H1 (cell line): ENCODE measurements at regions not wholly inside any gene's neighbourhood (a gene's known extent, or its start where the extent isn't known, plus 50 kb on each side); places are given as distances from the start of the nearest gene placed in this dataset.

Experiments used
- ATF3 ChIP-seq: IDR thresholded peaks from 2 replicates; pipeline ENCODE4 v1.6.1; 2011; ENCODE audit warnings: low read depth, mild to moderate bottlenecking, low read length; ENCODE audit not compliant: insufficient read depth
- BCL11A ChIP-seq, 2 experiments: IDR thresholded peaks; one replicate each; pipeline ENCODE4 v1.6.1; 2011; ENCODE audit warnings: low read depth in 2 of 2, low read length in 2 of 2, mild to moderate bottlenecking in 2 of 2
- CTCF ChIP-seq, 3 experiments: IDR thresholded peaks; 1 replicate in 2 of 3; 2 replicates in 1 of 3; pipeline versions ENCODE4 v1.5.1 to v1.6.1; 2011; ENCODE audit warnings: low read length in 3 of 3, mild to moderate bottlenecking in 3 of 3, inconsistent platforms in 2 of 3, low read depth in 1 of 3, moderate library complexity in 1 of 3; ENCODE audit not compliant: insufficient read depth in 1 of 3; ENCODE audit errors: control extremely low read depth in 1 of 3
- EP300 ChIP-seq, 2 experiments: IDR thresholded peaks; 1 replicate in 1 of 2; 2 replicates in 1 of 2; pipeline ENCODE4 v1.6.1; 2011 to 2012; ENCODE audit warnings: low read depth in 2 of 2, low read length in 2 of 2, mild to moderate bottlenecking in 2 of 2, borderline replicate concordance in 1 of 2, inconsistent platforms in 1 of 2, moderate library complexity in 1 of 2
- EZH2 ChIP-seq: fragments of 200-600 bp; sonication (generic); IDR thresholded peaks from 2 replicates; pipeline ENCODE4 v1.7.1; 2012; ENCODE audit warnings: low read depth, mild to moderate bottlenecking, moderate library complexity, low read length, inconsistent platforms; ENCODE audit not compliant: severe bottlenecking
- GABPA ChIP-seq: IDR thresholded peaks from 2 replicates; pipeline ENCODE4 v1.6.1; 2011; ENCODE audit warnings: mild to moderate bottlenecking, low read length, moderate library complexity, borderline replicate concordance; ENCODE audit not compliant: insufficient read depth
- NANOG ChIP-seq: IDR thresholded peaks from 2 replicates; pipeline ENCODE4 v1.6.1; 2011; ENCODE audit warnings: low read length, low read depth, mild to moderate bottlenecking, inconsistent platforms; ENCODE audit not compliant: insufficient read depth, poor library complexity, severe bottlenecking
- POLR2A ChIP-seq, 2 experiments: IDR thresholded peaks; 1 replicate in 1 of 2; 2 replicates in 1 of 2; pipeline ENCODE4 v1.6.1; 2011; ENCODE audit warnings: low read depth in 2 of 2, low read length in 2 of 2, mild to moderate bottlenecking in 2 of 2; ENCODE audit errors: control extremely low read depth in 1 of 2
- POLR2AphosphoS5 ChIP-seq: IDR thresholded peaks from 2 replicates; pipeline ENCODE4 v1.6.1; 2011; ENCODE audit warnings: low read depth, low read length
- TEAD4 ChIP-seq: IDR thresholded peaks from 2 replicates; pipeline ENCODE4 v1.6.1; 2012; ENCODE audit warnings: low read depth, low read length, inconsistent platforms, mixed read lengths

GRCh38 chr12:25699454-25699853 is 146.4 kb upstream of the LMNTD1 start:
- TF ChIP-seq GABPA (no peak), CTCF (IDR thresholded peaks at IDR 0.05; ENCODE audit: control extremely low read depth in 1 of 3, insufficient read depth in 1 of 3, low read depth in 1 of 3, low read length in 3 of 3) (no peak), NANOG (no peak), TEAD4 (no peak), EP300 (IDR thresholded peaks at IDR 0.05; ENCODE audit: borderline replicate concordance in 1 of 2, low read depth in 2 of 2, low read length in 2 of 2) (no peak), POLR2A (IDR thresholded peaks at IDR 0.05; ENCODE audit: control extremely low read depth in 1 of 2, low read depth in 2 of 2, low read length in 2 of 2) (no peak), ATF3 (no peak), EZH2 (no peak), POLR2AphosphoS5 (no peak), BCL11A (IDR thresholded peaks at IDR 0.05; ENCODE audit: low read depth in 2 of 2, low read length in 2 of 2) (no peak)
